GM12878 (cell line): ENCODE measurements at regions not wholly inside any gene's neighbourhood (a gene's known extent, or its start where the extent isn't known, plus 50 kb on each side); places are given as distances from the start of the nearest gene placed in this dataset.

Experiments used
- ATAC-seq: fragments of 200-7000 bp; cut with Tn5 transposase; 3 replicates; pipeline ENCODE4 v1.9.1; 2020; ENCODE audit warnings: mild to moderate bottlenecking, moderate library complexity
- BruUV-seq: library from RNA; stranded (reverse); fragments of 400-500 nt; replicated peaks from 2 replicates; lab custom pipeline; 2021; lab: Mats Ljungman, UMichigan
- CTCF ChIA-PET: fragments of 300-600 bp; sonication (Branson Sonifier 250); formaldehyde crosslinking; extraction: SDS; loops from one replicate; lab custom pipeline; 2021; ENCODE audit warnings: inconsistent platforms; lab: Yijun Ruan, JAX
- POLR2A ChIA-PET: fragments of 350-600 bp; formaldehyde crosslinking; extraction: SDS; loops from one replicate; lab custom pipeline; 2021; ENCODE audit warnings: inconsistent platforms; lab: Charles Lee
- RAD21 ChIA-PET: fragments of 300-600 bp; sonication (Branson Sonifier 250); formaldehyde crosslinking; loops from one replicate; lab custom pipeline; 2023; ENCODE audit warnings: antibody characterized with exemption; ENCODE audit not compliant: unreplicated experiment; lab: Charles Lee
- SMC1A ChIA-PET: fragments of 300-600 bp; sonication (Branson Sonifier 250); formaldehyde crosslinking; loops from one replicate; lab custom pipeline; 2023; ENCODE audit not compliant: unreplicated experiment, uncharacterized antibody; lab: Charles Lee
- DNase-seq: peaks from one replicate; pipeline ENCODE4 v3.0.0-alpha.2; 2011; ENCODE audit warnings: low read depth, low spot score
- FAIRE-seq: peaks from 3 replicates; lab custom pipeline; 2011; peaks lifted over from hg19 to GRCh38; lab: Jason Lieb, UNC
- H2AFZ ChIP-seq: 2 replicates; pipeline ENCODE4 v1.6.0; 2011; ENCODE audit warnings: low read depth, low read length, control low read depth; ENCODE audit not compliant: control insufficient read depth
- H3K27ac ChIP-seq: 2 replicates; pipeline ENCODE4 v1.5.1; 2011; ENCODE audit warnings: control low read depth; ENCODE audit not compliant: control insufficient read depth, insufficient read depth
- H3K27me3 ChIP-seq, 2 experiments: replicated peaks in 1 of 2; 2 replicates each; pipeline versions ENCODE4 v1.6.0 to v1.6.1; 2011; ENCODE audit warnings: low read length in 1 of 2; ENCODE audit not compliant: control insufficient read depth in 2 of 2, insufficient read depth in 2 of 2
- H3K36me3 ChIP-seq, 2 experiments: 2 replicates each; pipeline ENCODE4 v1.5.1; 2011; ENCODE audit warnings: low read length in 1 of 2; ENCODE audit not compliant: control insufficient read depth in 2 of 2, insufficient read depth in 2 of 2
- H3K4me1 ChIP-seq: 2 replicates; pipeline ENCODE4 v1.6.1; 2011; ENCODE audit warnings: mild to moderate bottlenecking, low read length, moderate library complexity, mixed read lengths; ENCODE audit not compliant: control insufficient read depth, insufficient read depth
- H3K4me2 ChIP-seq: 2 replicates; pipeline ENCODE4 v1.6.0; 2011; ENCODE audit warnings: control low read depth; ENCODE audit not compliant: control insufficient read depth, insufficient read depth
- H3K4me3 ChIP-seq: fragments of 200-600 bp; sonication (generic); 2 replicates; pipeline ENCODE4 v1.5.1; 2016
- H3K79me2 ChIP-seq: 2 replicates; pipeline ENCODE4 v1.6.0; 2011; ENCODE audit warnings: low read length; ENCODE audit not compliant: control insufficient read depth, insufficient read depth
- H3K9ac ChIP-seq: 2 replicates; pipeline ENCODE4 v1.8.0; 2011; ENCODE audit warnings: low read length, control low read depth, mixed read lengths; ENCODE audit not compliant: control insufficient read depth, insufficient read depth
- H3K9me3 ChIP-seq: replicated peaks from 3 replicates; pipeline ENCODE4 v1.5.1; 2011; ENCODE audit warnings: mild to moderate bottlenecking, low read length; ENCODE audit not compliant: control insufficient read depth, insufficient read depth
- H4K20me1 ChIP-seq: 2 replicates; pipeline ENCODE4 v1.6.0; 2011; ENCODE audit not compliant: control insufficient read depth, insufficient read depth
- ATF2 ChIP-seq: IDR thresholded peaks from 2 replicates; pipeline ENCODE4 v1.6.1; 2012; ENCODE audit warnings: low read length, inconsistent platforms
- BACH1 ChIP-seq: fragments of 450-650 bp; IDR thresholded peaks from 2 replicates; pipeline ENCODE4 v1.6.1; 2017; ENCODE audit warnings: mild to moderate bottlenecking, borderline replicate concordance
- BCLAF1 ChIP-seq: fragments of 450-650 bp; IDR thresholded peaks from 2 replicates; pipeline ENCODE4 v1.6.1; 2017; ENCODE audit warnings: antibody characterized with exemption, mild to moderate bottlenecking, moderate library complexity
- ELK1 ChIP-seq: IDR thresholded peaks from 2 replicates; pipeline ENCODE4 v1.6.1; 2012; ENCODE audit warnings: low read depth, low read length, improper control_type of control experiment
- FOS ChIP-seq: IDR thresholded peaks from 3 replicates; pipeline ENCODE4 v1.6.1; 2011; ENCODE audit warnings: borderline replicate concordance; ENCODE audit not compliant: insufficient read length; ENCODE audit errors: extremely low read depth
- KLF5 ChIP-seq: fragments of 450-650 bp; IDR thresholded peaks from 2 replicates; pipeline ENCODE4 v1.6.1; 2014; ENCODE audit warnings: mild to moderate bottlenecking; ENCODE audit not compliant: partially characterized antibody
- MTA2 ChIP-seq: fragments of 450-650 bp; IDR thresholded peaks from 2 replicates; pipeline ENCODE4 v1.6.1; 2016; ENCODE audit warnings: low read depth, mild to moderate bottlenecking, moderate library complexity
- MYB ChIP-seq: fragments of 150-350 bp; IDR thresholded peaks from 2 replicates; pipeline ENCODE4 v1.6.1; 2014; ENCODE audit warnings: mild to moderate bottlenecking, low read depth, low read length, borderline replicate concordance
- NR2F1 ChIP-seq: fragments of 450-650 bp; conservative IDR thresholded peaks from 2 replicates; pipeline ENCODE4 v1.6.1; 2017; ENCODE audit warnings: mild to moderate bottlenecking
- PAX5 ChIP-seq: IDR thresholded peaks from 2 replicates; pipeline ENCODE4 v1.6.1; 2011; ENCODE audit warnings: low read depth, low read length, borderline replicate concordance
- PBX3 ChIP-seq: IDR thresholded peaks from 2 replicates; pipeline ENCODE4 v1.6.1; 2011; ENCODE audit warnings: mild to moderate bottlenecking, low read depth, low read length, moderate library complexity; ENCODE audit not compliant: insufficient replicate concordance
- POLR2A ChIP-seq: IDR thresholded peaks from 2 replicates; pipeline ENCODE4 v1.6.1; 2011; ENCODE audit warnings: low read depth, mild to moderate bottlenecking, low read length
- SIX5 ChIP-seq: IDR thresholded peaks from 2 replicates; pipeline ENCODE4 v1.6.1; 2011; ENCODE audit warnings: mild to moderate bottlenecking, low read depth, low read length, moderate library complexity; ENCODE audit not compliant: severe bottlenecking
- SP1 ChIP-seq: IDR thresholded peaks from one replicate; pipeline ENCODE4 v1.6.1; 2011; ENCODE audit warnings: low read depth, low read length
- ZBTB11 ChIP-seq: fragments of 450-650 bp; formaldehyde crosslinking; IDR thresholded peaks from 2 replicates; pipeline ENCODE4 v1.5.0; 2022; ENCODE audit warnings: mild to moderate bottlenecking, missing genetic modification characterization
- ZNF384 ChIP-seq: IDR thresholded peaks from 2 replicates; pipeline ENCODE4 v1.6.1; 2012; ENCODE audit warnings: low read depth, mild to moderate bottlenecking, low read length, improper control_type of control experiment, borderline replicate concordance
- ZSCAN29 ChIP-seq: fragments of 450-650 bp; IDR thresholded peaks from 2 replicates; pipeline ENCODE4 v1.6.1; 2017; ENCODE audit warnings: mild to moderate bottlenecking, moderate library complexity
- WGBS: methylation state at CpG from one replicate; pipeline ENCODE4 v1.1.6; 2016; ENCODE audit warnings: low lambda C conversion rate; ENCODE audit not compliant: insufficient replicate concordance, insufficient coverage; ENCODE audit errors: missing lambda C conversion rate; 5-methylcytosine and 5-hydroxymethylcytosine counted together
- in situ Hi-C: fragments of 300-500 bp; cut with MboI; formaldehyde crosslinking; loops from 9 replicates; pipeline ENCODE4 v1.14.3; 2018; ENCODE audit warnings: mixed read lengths
- intact Hi-C: fragments of 100-400 bp; cut with micrococcal nuclease; formaldehyde crosslinking; loops from one replicate; pipeline ENCODE4 v1.14.2; 2022; ENCODE audit not compliant: unreplicated experiment

GRCh38 chr13:107854880-107855279, 360.5 kb downstream of the LIG4 start:
- Histone ChIP-seq H3K79me2 (no peaks in the 10 kb centered on the region), H3K27me3 (no peaks in the 10 kb centered on the region), H4K20me1 (no peaks in the 10 kb centered on the region), H3K36me3 (no peaks in the 10 kb centered on the region), H3K4me1 (no peaks in the 10 kb centered on the region), H2AFZ (no peak overlapping the region), H3K9ac (no peak overlapping the region), H3K9me3 (no peaks in the 10 kb centered on the region), H3K27ac (no peak overlapping the region), H3K4me2 (no peak overlapping the region), H3K4me3 (no peak overlapping the region)
- CTCF ChIA-PET: no interaction called here
- BruUV-seq: no TSS peak
- DNase-seq (no peak), FAIRE-seq (no peak), ATAC-seq (no peak)
- in situ Hi-C loops: no loop called here
- intact Hi-C loops: no loop called here
- RAD21 ChIA-PET: no interaction called here
- WGBS: 16% methylated on average over 4 of the region's 4 CpGs
- SMC1A ChIA-PET: no interaction called here
- POLR2A ChIA-PET: no interaction called here
- TF ChIP-seq MTA2 (no peak), MYB (no peak), ATF2 (no peak), SIX5 (no peak), KLF5 (no peak), ZBTB11 (no peak), PAX5 (no peak), ZSCAN29 (no peak), BCLAF1 (no peak), FOS (no peak), NR2F1 (no peak), BACH1 (no peak), ZNF384 (no peak), SP1 (no peak), ELK1 (no peak), PBX3 (no peak), POLR2A (no peak)
